AG04450 (cell line): ENCODE measurements at regions not wholly inside any gene's neighbourhood (a gene's known extent, or its start where the extent isn't known, plus 50 kb on each side); places are given as distances from the start of the nearest gene placed in this dataset.

Experiments used
- CTCF ChIA-PET: fragments of 300-600, 350-600 bp; formaldehyde crosslinking; extraction: SDS; loops from one replicate; lab custom pipeline; 2022; ENCODE audit warnings: antibody characterized with exemption, inconsistent platforms; lab: Charles Lee
- POLR2A ChIA-PET: fragments of 350-600 bp; formaldehyde crosslinking; extraction: SDS; loops from one replicate; lab custom pipeline; 2021; ENCODE audit warnings: antibody characterized with exemption, inconsistent platforms; lab: Yijun Ruan, JAX
- DNase-seq: peaks from one replicate; pipeline ENCODE4 v3.0.0-alpha.2; 2011; ENCODE audit warnings: low read depth, low spot score
- H3K27ac ChIP-seq: one replicate; pipeline ENCODE4 v1.5.1; 2012; ENCODE audit warnings: low read depth, low read length, control low read depth
- H3K27me3 ChIP-seq: one replicate; pipeline ENCODE4 v1.6.0; 2012; ENCODE audit warnings: low read length; ENCODE audit not compliant: control insufficient read depth, insufficient read depth
- H3K4me3 ChIP-seq: 2 replicates; pipeline ENCODE4 v1.5.1; 2011; ENCODE audit warnings: mild to moderate bottlenecking, low read depth, low read length, control low read depth
- H3K9me3 ChIP-seq: 2 replicates; pipeline ENCODE4 v1.5.1; 2012; ENCODE audit warnings: low read length; ENCODE audit not compliant: control insufficient read depth, insufficient read depth
- TF ChIP-seq, protein P1 (sequence below): IDR thresholded peaks from 2 replicates; pipeline ENCODE4 v1.5.1; 2011; ENCODE audit warnings: low read depth, low read length, control low read depth, inconsistent platforms

DNA sequence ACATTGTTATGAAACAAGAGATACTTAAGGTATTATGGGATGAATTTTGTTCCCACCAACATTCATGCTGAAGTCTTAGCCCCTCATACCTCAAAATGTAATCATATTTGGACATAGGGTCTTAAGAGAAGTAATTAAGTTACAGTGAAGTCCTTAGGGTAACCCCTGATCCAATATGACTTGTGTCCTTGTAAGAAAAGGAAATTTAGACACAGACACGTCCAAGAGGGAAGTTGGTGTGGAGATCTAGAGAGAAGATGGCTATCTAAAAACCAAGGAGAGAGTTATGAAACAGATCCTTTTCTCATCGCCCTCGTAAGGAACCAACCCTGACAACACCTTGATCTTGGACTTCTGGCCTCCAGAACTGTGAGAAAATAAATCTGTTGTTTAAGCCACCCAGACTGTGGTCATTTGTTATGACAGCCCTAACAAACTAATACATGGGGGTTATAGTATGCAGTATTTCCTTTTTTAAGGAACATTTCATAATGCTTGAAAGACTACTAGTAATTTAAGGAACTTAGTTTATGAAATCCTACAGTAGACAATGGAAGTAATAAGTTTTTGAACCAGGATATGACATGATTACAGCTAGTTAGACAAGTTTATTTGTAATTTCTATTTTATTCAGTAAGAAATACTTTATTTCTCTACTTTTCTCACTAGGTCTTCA is 875.5 kb upstream of the ADGRL2 start:
- no peak overlapping the region for H3K27ac ChIP-seq
- TF ChIP-seq, protein P1, sequence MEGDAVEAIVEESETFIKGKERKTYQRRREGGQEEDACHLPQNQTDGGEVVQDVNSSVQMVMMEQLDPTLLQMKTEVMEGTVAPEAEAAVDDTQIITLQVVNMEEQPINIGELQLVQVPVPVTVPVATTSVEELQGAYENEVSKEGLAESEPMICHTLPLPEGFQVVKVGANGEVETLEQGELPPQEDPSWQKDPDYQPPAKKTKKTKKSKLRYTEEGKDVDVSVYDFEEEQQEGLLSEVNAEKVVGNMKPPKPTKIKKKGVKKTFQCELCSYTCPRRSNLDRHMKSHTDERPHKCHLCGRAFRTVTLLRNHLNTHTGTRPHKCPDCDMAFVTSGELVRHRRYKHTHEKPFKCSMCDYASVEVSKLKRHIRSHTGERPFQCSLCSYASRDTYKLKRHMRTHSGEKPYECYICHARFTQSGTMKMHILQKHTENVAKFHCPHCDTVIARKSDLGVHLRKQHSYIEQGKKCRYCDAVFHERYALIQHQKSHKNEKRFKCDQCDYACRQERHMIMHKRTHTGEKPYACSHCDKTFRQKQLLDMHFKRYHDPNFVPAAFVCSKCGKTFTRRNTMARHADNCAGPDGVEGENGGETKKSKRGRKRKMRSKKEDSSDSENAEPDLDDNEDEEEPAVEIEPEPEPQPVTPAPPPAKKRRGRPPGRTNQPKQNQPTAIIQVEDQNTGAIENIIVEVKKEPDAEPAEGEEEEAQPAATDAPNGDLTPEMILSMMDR: no peak
- H3K4me3 ChIP-seq: no peak overlapping the region
- DNase-seq: no peak
- H3K9me3 ChIP-seq: no peaks in the 10 kb centered on the region; the same call in 1 of the 2 replicates
- CTCF ChIA-PET: no interaction called here
- H3K27me3 ChIP-seq: no peaks in the 10 kb centered on the region
- POLR2A ChIA-PET: no interaction called here

DNA sequence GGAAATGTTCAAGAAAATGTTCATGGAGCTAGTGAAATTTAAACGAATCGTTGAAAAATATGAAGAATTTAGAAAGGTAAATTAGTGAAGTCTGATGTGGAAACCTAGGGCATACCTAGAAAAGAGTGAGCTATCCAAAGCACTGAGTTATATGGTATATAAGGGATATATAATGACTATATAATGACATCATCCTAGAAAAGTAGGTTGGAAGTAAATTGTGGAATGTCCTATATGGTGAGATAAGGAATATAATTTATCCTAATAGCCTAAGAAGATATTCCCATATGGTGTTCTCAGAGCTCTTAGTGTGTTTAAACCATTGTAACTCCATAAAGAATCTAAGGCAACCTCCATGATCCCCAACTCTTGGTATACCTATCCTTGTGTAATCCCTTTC is 876.4 kb upstream of the ADGRL2 start:
- TF ChIP-seq, protein P1: no peak
- Histone ChIP-seq H3K9me3 (no peaks in the 10 kb centered on the region), H3K27me3 (no peaks in the 10 kb centered on the region), H3K27ac (no peak overlapping the region), H3K4me3 (no peak overlapping the region)
- ChIA-PET POLR2A (no interaction called here), CTCF (no interaction called here)
- no peak for DNase-seq

DNA sequence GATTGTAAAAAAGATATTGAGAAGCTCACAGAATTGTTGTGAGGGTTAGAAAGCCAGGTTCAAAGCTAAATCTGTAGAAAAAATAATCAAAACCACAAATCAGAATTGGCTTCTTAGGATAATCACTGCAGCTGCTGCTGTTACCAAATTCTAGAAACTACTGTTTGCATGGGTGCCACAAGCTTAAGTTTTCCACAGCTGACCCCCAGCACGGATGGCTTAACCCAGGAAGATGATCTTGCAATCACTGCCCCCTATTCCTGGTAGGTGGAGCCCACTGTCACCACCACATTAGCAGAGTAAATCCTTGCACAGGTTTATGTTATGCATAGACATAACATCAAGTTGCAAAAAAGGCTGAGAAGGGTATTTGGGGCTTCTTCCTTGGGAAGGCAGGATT is 877.8 kb upstream of the ADGRL2 start:
- Histone ChIP-seq H3K27ac (no peak overlapping the region), H3K4me3 (no peak overlapping the region), H3K27me3 (no peaks in the 10 kb centered on the region), H3K9me3 (no peaks in the 10 kb centered on the region)
- no peak for DNase-seq
- TF ChIP-seq, protein P1: no peak
- CTCF ChIA-PET: interaction anchor here (0.5 to 0.7 kb wide), 2 partner anchors 165 to 447 kb away, joined by 3 to 4 read pairs; no protein-coding TSS in a partner anchor
- POLR2A ChIA-PET: no interaction called here

DNA sequence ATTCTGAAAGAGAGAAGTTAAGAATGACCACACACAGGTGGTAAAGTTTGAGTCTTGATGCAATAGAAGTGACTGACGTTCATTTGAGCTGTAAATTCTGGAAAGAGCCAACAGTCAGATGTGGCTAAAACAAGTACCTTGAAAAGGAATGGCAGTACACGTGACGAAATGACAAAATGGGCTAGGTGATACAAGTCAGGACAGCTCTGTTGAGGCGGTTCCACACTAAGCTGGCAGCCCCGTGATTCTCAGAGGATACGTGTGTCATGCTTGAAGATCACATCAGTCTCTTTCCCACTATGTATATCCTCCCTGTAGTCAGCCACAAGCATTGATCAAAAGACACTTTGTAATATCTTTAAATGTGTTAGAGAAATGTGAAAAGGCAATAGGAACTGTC is 881.3 kb upstream of the ADGRL2 start:
- TF ChIP-seq, protein P1: no peak
- no peak overlapping the region for H3K4me3 ChIP-seq
- no peak overlapping the region for H3K27ac ChIP-seq
- POLR2A ChIA-PET: no interaction called here
- no peaks in the 10 kb centered on the region for H3K27me3 ChIP-seq
- CTCF ChIA-PET: no interaction called here
- no peak for DNase-seq
- H3K9me3 ChIP-seq: no peaks in the 10 kb centered on the region

DNA sequence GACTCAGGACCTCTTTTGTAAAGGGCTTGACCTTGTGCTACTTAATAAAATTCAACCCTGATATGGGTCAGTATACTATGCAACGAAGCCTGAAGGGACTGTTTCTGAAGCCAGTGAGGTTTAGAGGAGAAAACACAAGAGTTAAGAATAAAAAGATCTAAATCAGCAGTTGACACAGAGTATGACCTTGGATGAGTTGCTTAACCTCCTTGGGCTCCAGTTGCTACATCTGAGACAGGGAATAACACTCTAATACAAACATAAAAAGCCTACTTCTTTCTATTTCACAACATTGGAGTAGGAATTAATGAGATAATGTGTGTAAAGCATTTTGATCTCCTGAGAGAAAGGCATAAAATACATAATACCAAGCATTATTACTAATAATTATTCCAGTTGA is 882.4 kb upstream of the ADGRL2 start:
- Histone ChIP-seq H3K9me3 (no peaks in the 10 kb centered on the region), H3K4me3 (no peak overlapping the region), H3K27ac (no peak overlapping the region), H3K27me3 (no peaks in the 10 kb centered on the region)
- ChIA-PET CTCF (no interaction called here), POLR2A (no interaction called here)
- DNase-seq: no peak
- TF ChIP-seq, protein P1: no peak
